GM20000 (cell line): ENCODE measurements at regions not wholly inside any gene's neighbourhood (a gene's known extent, or its start where the extent isn't known, plus 50 kb on each side); places are given as distances from the start of the nearest gene placed in this dataset.
"Not testable (repeated sequence)": the region's sequence is repeated elsewhere in the genome, so short reads cannot be mapped to it uniquely, and the experiment has no call there.

Experiments used
- DNase-seq: peaks from one replicate; pipeline ENCODE4 v3.0.0; 2012; ENCODE audit warnings: low spot score
- TF ChIP-seq, protein P1 (sequence below): IDR thresholded peaks from 2 replicates; pipeline ENCODE4 v1.5.1; 2012; ENCODE audit warnings: mild to moderate bottlenecking, control low read depth; ENCODE audit errors: extremely low read depth, missing control alignments

DNA sequence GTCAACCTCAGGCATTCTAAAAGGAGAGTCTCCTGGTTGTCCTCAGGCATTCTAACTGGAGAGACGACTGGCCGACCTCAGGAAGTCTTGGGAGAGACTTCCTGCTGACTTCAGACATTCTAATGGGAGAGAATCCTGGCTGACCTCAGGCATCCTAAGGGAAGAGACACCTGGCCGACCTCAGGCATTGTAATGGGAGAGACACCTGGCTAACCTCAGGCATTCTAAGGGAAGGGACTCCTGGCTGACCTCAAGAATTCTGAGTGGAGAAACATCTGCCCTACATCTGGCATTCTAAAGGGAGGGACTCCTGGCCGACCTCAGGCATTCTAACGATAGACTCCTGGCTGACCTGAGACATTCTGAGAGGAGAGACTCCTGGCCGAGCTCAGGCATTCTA, 1353.3 kb downstream of the UQCRFS1 start:
- no peak for DNase-seq
- TF ChIP-seq, protein P1, sequence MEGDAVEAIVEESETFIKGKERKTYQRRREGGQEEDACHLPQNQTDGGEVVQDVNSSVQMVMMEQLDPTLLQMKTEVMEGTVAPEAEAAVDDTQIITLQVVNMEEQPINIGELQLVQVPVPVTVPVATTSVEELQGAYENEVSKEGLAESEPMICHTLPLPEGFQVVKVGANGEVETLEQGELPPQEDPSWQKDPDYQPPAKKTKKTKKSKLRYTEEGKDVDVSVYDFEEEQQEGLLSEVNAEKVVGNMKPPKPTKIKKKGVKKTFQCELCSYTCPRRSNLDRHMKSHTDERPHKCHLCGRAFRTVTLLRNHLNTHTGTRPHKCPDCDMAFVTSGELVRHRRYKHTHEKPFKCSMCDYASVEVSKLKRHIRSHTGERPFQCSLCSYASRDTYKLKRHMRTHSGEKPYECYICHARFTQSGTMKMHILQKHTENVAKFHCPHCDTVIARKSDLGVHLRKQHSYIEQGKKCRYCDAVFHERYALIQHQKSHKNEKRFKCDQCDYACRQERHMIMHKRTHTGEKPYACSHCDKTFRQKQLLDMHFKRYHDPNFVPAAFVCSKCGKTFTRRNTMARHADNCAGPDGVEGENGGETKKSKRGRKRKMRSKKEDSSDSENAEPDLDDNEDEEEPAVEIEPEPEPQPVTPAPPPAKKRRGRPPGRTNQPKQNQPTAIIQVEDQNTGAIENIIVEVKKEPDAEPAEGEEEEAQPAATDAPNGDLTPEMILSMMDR, result no peak

DNA sequence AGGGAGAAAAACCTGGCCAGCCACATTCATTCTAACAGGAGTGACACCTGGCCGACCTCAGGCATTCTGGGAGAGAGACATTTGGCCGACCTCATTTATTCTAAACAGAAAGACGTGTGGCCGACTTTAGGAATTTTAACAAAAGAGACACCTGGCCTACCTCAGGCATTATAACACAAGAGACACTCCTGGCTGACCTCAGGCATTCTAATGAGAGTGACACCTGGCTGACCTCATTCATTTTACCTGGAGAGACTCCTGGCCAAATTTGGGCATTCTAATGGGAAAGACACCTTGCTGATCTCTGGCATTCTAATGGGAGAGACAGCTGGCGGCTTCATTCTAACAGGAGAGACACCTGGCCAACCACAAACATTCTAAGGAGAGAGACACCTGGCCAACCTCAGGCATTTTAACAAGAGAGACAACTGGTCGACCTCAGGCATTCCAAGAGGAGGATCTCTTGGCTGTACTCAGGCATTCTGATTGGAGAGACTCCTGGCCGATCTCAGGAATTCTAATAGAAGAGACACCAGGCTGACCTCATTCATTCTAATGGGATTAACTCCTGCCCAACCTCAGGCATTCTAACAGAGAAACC, 1353.9 kb downstream of the UQCRFS1 start:
- TF ChIP-seq, protein P1, result no peak
- DNase-seq, result no peak

DNA sequence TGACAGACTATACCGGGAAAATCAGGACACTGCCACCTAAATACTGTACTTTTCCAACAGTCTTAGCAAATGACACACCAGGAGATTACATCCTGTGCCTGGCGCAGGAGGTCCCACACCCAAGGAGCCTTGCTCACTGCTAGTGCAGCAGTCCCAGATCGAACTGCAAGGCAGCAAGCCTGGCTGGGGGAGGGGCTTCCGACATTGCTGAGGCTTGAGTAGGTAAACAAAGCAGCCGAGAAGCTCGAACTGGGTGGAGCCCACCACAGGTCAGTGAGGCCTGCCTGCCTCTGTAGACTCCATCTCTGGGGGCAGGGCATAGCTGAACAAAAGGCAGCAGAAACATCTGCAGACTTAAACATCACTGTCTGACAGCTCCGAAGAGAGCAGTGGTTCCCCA, 1360.0 kb downstream of the UQCRFS1 start:
- not testable (repeated sequence) for DNase-seq

DNA sequence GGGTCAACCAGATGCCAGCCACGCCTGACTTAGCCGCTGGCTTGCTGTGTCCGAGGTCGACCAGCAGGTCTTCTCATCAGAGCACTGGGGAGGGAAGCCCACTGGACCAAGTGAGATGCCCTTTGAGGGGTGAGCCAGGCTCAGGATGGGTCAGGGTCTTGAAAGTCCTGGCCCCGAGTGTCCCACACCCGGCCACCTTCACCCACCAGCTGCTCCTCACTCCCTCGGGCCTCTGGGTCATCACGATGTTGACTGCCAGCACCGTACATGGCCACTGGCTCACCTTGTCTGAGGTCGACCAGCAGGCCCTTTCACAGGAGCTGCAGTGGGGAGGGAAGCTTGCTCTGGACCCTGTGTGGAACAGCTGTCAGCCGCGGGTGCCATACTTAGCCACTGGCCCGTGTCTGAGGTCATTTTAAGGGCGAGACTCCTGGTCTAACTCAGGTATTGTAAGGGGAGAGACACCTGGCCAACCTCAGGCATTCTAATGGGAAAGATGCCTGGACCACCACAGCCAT, 1361.3 kb downstream of the UQCRFS1 start:
- no peak for DNase-seq
- TF ChIP-seq, protein P1, result no peak

DNA sequence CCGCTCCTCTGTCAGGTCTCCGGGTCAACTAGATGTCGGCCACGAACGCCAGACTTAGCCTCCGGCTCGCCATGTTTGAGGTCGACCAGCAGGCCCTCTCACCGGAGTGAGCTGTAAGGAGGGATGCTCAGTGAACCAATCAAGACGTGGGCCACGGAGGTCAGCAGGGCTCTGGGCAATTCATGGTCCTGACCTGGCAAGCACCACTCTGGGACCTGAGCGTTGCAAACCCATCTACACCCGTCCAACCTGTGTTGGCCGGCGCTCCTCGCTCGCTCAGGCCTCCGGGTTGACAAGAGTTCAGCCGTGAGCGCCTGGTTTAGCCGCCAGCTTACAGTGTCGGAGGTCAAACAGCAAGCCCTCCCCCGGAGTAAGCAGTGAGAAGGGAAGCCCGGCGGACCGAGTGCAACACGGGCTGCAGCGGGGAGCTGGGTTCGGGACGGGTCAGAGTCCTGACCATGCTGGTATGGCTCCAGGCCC, 1361.9 kb downstream of the UQCRFS1 start:
- TF ChIP-seq, protein P1, result no peak
- no peak for DNase-seq

DNA sequence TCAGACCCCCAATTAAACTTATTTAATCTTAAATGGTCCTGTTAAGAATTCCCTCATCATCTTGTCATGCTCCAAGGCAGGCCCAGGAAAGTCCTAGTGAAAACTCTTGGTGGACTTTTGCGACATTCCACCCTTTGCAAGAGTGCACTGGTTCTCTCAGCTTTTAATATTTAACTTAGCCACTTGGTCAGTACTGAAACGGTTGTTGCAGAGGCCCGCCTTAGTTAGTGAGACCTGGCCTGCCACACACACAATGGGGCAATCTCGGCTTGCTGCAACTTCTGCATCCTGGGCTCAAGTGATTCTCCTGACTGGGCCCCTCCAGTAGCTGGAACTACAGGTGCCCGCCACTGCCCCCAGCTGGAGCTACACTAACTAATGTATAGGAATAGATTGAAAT, 1366.0 kb downstream of the UQCRFS1 start:
- TF ChIP-seq, protein P1, result no peak
- no peak for DNase-seq

DNA sequence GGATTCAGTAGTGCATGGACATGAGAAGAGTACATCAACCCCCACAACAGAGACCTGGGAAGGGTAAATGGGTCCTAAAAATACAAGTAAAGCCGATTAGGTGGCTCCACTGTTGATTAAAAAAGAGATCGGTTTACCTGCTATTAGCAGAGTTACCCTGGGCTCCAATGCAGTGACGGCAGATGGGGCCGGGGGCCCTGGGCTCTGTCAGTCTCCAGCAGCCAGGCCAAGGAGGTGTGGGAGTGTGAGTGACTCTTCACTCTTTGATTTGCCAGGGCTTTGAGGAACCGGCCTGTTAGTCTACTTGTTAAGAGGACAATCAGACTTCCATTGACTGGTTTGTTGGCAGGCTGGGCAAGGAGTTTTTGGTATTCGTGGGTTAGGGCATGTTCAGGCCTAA, 1368.7 kb downstream of the UQCRFS1 start:
- no peak for DNase-seq

More for the DNA sequence above, 1368.7 kb downstream of the UQCRFS1 start:
- TF ChIP-seq, protein P1, result no peak
